Testis (tissue), 2 donors: ENCODE measurements at regions not wholly inside any gene's neighbourhood (a gene's known extent, or its start where the extent isn't known, plus 50 kb on each side); places are given as distances from the start of the nearest gene placed in this dataset.

Experiments used
- CTCF ChIP-seq, 3 experiments: fragments of 450-650 bp in 2 of 3; fragments of 200-600 bp in 1 of 3; sonication (generic) in 1 of 3; IDR thresholded peaks; one replicate each; pipeline ENCODE4 v1.5.1; 2016 to 2019; ENCODE audit warnings: antibody characterized with exemption in 3 of 3, mild to moderate bottlenecking in 2 of 3, moderate library complexity in 1 of 3
- POLR2A ChIP-seq: fragments of 450-650 bp; IDR thresholded peaks from one replicate; pipeline ENCODE4 v1.6.1; 2017; ENCODE audit warnings: antibody characterized with exemption, mild to moderate bottlenecking, moderate library complexity

- TF ChIP-seq POLR2A = no peak
- TF ChIP-seq CTCF (IDR thresholded peaks at IDR 0.05) = no peak
Measured at GRCh38 chr6:19472153-19472552, 365.0 kb upstream of the ID4 start.
